Astrocyte (in vitro differentiated cells and primary cell): ENCODE measurements at regions not wholly inside any gene's neighbourhood (a gene's known extent, or its start where the extent isn't known, plus 50 kb on each side); places are given as distances from the start of the nearest gene placed in this dataset.
A peak's percentile ranks its signal among the peaks of the same experiment; 100 is the strongest.

Source experiments
- DNase-seq: peaks from one replicate; pipeline ENCODE4 v3.0.0-alpha.2; 2010; ENCODE audit warnings: low read depth
- FAIRE-seq: peaks from 2 replicates; lab custom pipeline; 2011; peaks lifted over from hg19 to GRCh38; lab: Jason Lieb, UNC
- H2AFZ ChIP-seq: 2 replicates; pipeline ENCODE4 v1.6.0; 2012; ENCODE audit warnings: low read depth, low read length, inconsistent platforms
- H3K27ac ChIP-seq: 2 replicates; pipeline ENCODE4 v1.5.1; 2011; ENCODE audit warnings: low read depth, low read length, inconsistent platforms
- H3K27me3 ChIP-seq: 2 replicates; pipeline ENCODE4 v1.6.0; 2011; ENCODE audit warnings: low read length, inconsistent platforms; ENCODE audit not compliant: insufficient read depth
- H3K36me3 ChIP-seq: 2 replicates; pipeline ENCODE4 v1.5.1; 2011; ENCODE audit warnings: low read length, inconsistent platforms; ENCODE audit not compliant: insufficient read depth
- H3K4me1 ChIP-seq: 2 replicates; pipeline ENCODE4 v1.5.1; 2011; ENCODE audit warnings: low read length, inconsistent platforms; ENCODE audit not compliant: insufficient read depth
- H3K4me2 ChIP-seq: 2 replicates; pipeline ENCODE4 v1.6.0; 2012; ENCODE audit warnings: low read length, inconsistent platforms
- H3K4me3 ChIP-seq: 2 replicates; pipeline ENCODE4 v1.5.1; 2011; ENCODE audit warnings: low read depth, mild to moderate bottlenecking, low read length, inconsistent platforms; ENCODE audit not compliant: insufficient read depth
- H3K79me2 ChIP-seq: 2 replicates; pipeline ENCODE4 v1.6.0; 2012; ENCODE audit warnings: mild to moderate bottlenecking, low read length, inconsistent platforms; ENCODE audit not compliant: insufficient read depth
- H3K9ac ChIP-seq: 2 replicates; pipeline ENCODE4 v1.6.0; 2012; ENCODE audit warnings: mild to moderate bottlenecking, low read length, inconsistent platforms
- H3K9me3 ChIP-seq: 2 replicates; pipeline ENCODE4 v1.5.1; 2012; ENCODE audit warnings: low read depth, mild to moderate bottlenecking, low read length, inconsistent platforms; ENCODE audit not compliant: insufficient read depth
- H4K20me1 ChIP-seq: 2 replicates; pipeline ENCODE4 v1.6.0; 2012; ENCODE audit warnings: low read length, inconsistent platforms; ENCODE audit not compliant: insufficient read depth
- H3K27ac Mint-ChIP-seq: one replicate; pipeline ENCODE4 v1.8.0; 2021; ENCODE audit warnings: mild to moderate bottlenecking, mixed read lengths; ENCODE audit not compliant: unreplicated experiment
- H3K27me3 Mint-ChIP-seq: one replicate; pipeline ENCODE4 v1.8.0; 2021; ENCODE audit warnings: low read depth, mixed read lengths; ENCODE audit not compliant: unreplicated experiment
- H3K36me3 Mint-ChIP-seq: one replicate; pipeline ENCODE4 v1.8.0; 2021; ENCODE audit warnings: low read depth, mixed read lengths; ENCODE audit not compliant: unreplicated experiment
- H3K4me1 Mint-ChIP-seq: one replicate; pipeline ENCODE4 v1.8.0; 2021; ENCODE audit warnings: low read depth, mixed read lengths; ENCODE audit not compliant: unreplicated experiment
- H3K4me3 Mint-ChIP-seq: one replicate; pipeline ENCODE4 v1.8.0; 2021; ENCODE audit warnings: mild to moderate bottlenecking, moderate library complexity, mixed read lengths; ENCODE audit not compliant: unreplicated experiment
- H3K9me3 Mint-ChIP-seq: one replicate; pipeline ENCODE4 v1.8.0; 2021; ENCODE audit warnings: mild to moderate bottlenecking, mixed read lengths; ENCODE audit not compliant: unreplicated experiment
- EZH2 ChIP-seq: IDR thresholded peaks from 2 replicates; pipeline ENCODE4 v1.6.1; 2012; ENCODE audit warnings: mild to moderate bottlenecking, low read length, inconsistent platforms; ENCODE audit not compliant: insufficient read depth
- TF ChIP-seq, protein P1 (sequence below): IDR thresholded peaks from 2 replicates; pipeline ENCODE4 v1.5.1; 2011; ENCODE audit warnings: low read depth, mild to moderate bottlenecking, inconsistent platforms, low read length, moderate library complexity; ENCODE audit not compliant: insufficient read depth

DNA sequence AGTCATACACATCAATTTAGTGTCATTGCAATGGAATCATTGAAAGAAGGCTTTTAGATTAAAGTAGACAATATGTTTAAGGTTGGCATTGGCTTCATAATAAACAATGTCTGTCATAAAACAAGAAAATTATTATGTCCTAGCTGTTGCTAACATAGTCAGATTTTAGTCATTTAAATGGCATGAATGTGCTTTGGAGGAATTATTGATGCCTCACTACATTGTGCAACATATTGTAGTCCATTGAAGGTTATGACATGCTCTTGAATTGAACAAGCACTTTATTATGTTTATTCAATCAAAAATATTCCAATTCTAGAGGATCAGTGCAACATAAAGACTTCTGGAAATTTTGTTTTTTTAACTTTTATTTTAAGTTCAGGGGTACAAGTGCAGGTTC, 489.8 kb upstream of the AMOT start:
- no peaks in the 10 kb centered on the region for H3K36me3 Mint-ChIP-seq
- Histone ChIP-seq H3K9me3 (no peaks in the 10 kb centered on the region), H4K20me1 (no peaks in the 10 kb centered on the region), H3K27me3 (no peaks in the 10 kb centered on the region), H2AFZ (no peak overlapping the region), H3K27ac (no peak overlapping the region), H3K4me3 (no peak overlapping the region), H3K79me2 (no peaks in the 10 kb centered on the region), H3K9ac (no peak overlapping the region), H3K36me3 (no peaks in the 10 kb centered on the region), H3K4me1 (no peaks in the 10 kb centered on the region), H3K4me2 (no peak overlapping the region)
- no peak for FAIRE-seq
- H3K4me1 Mint-ChIP-seq: no peaks in the 10 kb centered on the region
- H3K27me3 Mint-ChIP-seq: no peaks in the 10 kb centered on the region
- H3K4me3 Mint-ChIP-seq: no peak overlapping the region
- no peaks in the 10 kb centered on the region for H3K9me3 Mint-ChIP-seq
- DNase-seq: no peak
- no peak for TF ChIP-seq EZH2
- TF ChIP-seq, protein P1, sequence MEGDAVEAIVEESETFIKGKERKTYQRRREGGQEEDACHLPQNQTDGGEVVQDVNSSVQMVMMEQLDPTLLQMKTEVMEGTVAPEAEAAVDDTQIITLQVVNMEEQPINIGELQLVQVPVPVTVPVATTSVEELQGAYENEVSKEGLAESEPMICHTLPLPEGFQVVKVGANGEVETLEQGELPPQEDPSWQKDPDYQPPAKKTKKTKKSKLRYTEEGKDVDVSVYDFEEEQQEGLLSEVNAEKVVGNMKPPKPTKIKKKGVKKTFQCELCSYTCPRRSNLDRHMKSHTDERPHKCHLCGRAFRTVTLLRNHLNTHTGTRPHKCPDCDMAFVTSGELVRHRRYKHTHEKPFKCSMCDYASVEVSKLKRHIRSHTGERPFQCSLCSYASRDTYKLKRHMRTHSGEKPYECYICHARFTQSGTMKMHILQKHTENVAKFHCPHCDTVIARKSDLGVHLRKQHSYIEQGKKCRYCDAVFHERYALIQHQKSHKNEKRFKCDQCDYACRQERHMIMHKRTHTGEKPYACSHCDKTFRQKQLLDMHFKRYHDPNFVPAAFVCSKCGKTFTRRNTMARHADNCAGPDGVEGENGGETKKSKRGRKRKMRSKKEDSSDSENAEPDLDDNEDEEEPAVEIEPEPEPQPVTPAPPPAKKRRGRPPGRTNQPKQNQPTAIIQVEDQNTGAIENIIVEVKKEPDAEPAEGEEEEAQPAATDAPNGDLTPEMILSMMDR: no peak
- no peak overlapping the region for H3K27ac Mint-ChIP-seq

- no peaks in the 10 kb centered on the region for H3K9me3 Mint-ChIP-seq
- Histone ChIP-seq H3K27ac (no peak overlapping the region), H3K79me2 (no peaks in the 10 kb centered on the region), H3K4me1 (no peaks in the 10 kb centered on the region), H3K36me3 (no peaks in the 10 kb centered on the region), H3K9ac (no peak overlapping the region), H4K20me1 (no peaks in the 10 kb centered on the region), H3K9me3 (no peaks in the 10 kb centered on the region), H3K4me2 (no peak overlapping the region), H3K4me3 (no peak overlapping the region), H3K27me3 (no peaks in the 10 kb centered on the region), H2AFZ (no peak overlapping the region)
- H3K4me1 Mint-ChIP-seq: no peaks in the 10 kb centered on the region
- no peaks in the 10 kb centered on the region for H3K27me3 Mint-ChIP-seq
- DNase-seq (no peak), FAIRE-seq (no peak)
- no peak overlapping the region for H3K27ac Mint-ChIP-seq
- H3K4me3 Mint-ChIP-seq: no peak overlapping the region
- H3K36me3 Mint-ChIP-seq: no peaks in the 10 kb centered on the region
- no peak for TF ChIP-seq EZH2
- TF ChIP-seq, protein P1: no peak
These were observed 475.3 kb upstream of the AMOT start for GRCh38 chrX:113315927-113316326.

GRCh38 chrX:113305496-113305895, 464.9 kb upstream of the AMOT start:
- H2AFZ ChIP-seq: no peak overlapping the region
- peak; percentile 85 for DNase-seq

More at GRCh38 chrX:113305496-113305895, 464.9 kb upstream of the AMOT start:
- H3K9ac ChIP-seq: no peak overlapping the region
- H4K20me1 ChIP-seq: no peaks in the 10 kb centered on the region
- peak; percentile 96 for FAIRE-seq
- Mint-ChIP-seq H3K4me3 (no peak overlapping the region), H3K9me3 (no peaks in the 10 kb centered on the region), H3K27me3 (no peaks in the 10 kb centered on the region), H3K27ac (peak overlapping the region; percentile 62), H3K4me1 (no peaks in the 10 kb centered on the region), H3K36me3 (no peaks in the 10 kb centered on the region)
- H3K9me3 ChIP-seq: no peaks in the 10 kb centered on the region
- no peaks in the 10 kb centered on the region for H3K36me3 ChIP-seq
- no peaks in the 10 kb centered on the region for H3K79me2 ChIP-seq
- H3K27me3 ChIP-seq: no peaks in the 10 kb centered on the region
- H3K4me2 ChIP-seq: no peak overlapping the region
- TF ChIP-seq EZH2: no peak
- TF ChIP-seq, protein P1: no peak
- no peaks in the 10 kb centered on the region for H3K4me1 ChIP-seq
- H3K4me3 ChIP-seq: no peak overlapping the region
- no peak overlapping the region for H3K27ac ChIP-seq
